ENCODE measurements at regions not wholly inside any gene's neighbourhood (a gene's known extent, or its start where the extent isn't known, plus 50 kb on each side); places are given as distances from the start of the nearest gene placed in this dataset.
A peak's percentile ranks its signal among the peaks of the same experiment; 100 is the strongest.
"Not testable (repeated sequence)": the region's sequence is repeated elsewhere in the genome, so short reads cannot be mapped to it uniquely, and the experiment has no call there.

DNA sequence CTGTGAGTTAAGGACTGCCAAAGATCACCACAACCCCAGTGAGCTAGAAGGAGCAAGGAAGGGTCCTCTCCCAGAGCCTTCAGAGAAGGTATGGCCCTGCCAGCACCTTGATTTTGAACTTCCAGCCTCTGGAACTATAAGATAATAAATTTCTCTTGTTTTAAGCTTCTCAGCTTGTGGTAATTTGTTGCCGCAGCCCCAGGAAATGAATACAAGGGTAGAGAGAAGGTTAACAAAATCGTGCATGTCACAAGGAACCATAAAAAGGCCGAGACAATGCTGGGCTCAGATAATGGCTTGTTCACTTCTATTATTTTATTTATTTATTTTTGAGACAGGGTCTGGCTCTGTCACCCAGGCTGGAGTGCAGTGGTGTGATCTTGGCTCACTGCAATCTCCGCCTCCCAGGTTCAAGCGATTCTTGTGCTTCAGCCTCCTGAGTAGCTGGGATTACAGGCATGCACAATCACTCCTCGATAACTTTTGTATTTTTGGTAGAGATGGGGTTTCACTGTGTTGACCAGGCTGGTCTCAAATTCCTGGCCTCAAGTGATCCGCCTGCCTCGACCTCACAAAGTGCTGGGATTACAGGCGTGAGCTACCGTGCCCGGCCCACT lies 71.5 kb downstream of the WSB1 start:
- not testable (repeated sequence) for DNase-seq

DNA sequence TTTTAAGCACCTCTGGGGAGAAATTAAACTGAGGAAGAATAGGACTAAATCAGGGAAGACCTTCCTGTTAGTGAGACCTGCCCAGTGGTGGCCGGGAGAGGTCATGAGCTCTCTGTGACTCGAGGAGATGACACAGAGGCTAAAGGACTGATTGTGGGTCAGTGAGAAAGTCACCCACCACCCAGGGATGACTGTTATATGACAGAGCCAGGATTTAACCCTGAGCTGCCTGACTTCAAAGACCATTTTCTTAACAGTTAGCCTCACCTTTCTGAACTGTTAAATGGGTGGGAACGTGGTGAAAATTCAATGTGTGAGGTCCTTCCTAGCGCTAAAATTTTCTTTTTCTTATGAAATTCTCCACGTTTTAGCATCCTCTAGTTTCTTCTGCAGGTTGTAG lies 72.5 kb downstream of the WSB1 start:
- no peak for DNase-seq

DNA sequence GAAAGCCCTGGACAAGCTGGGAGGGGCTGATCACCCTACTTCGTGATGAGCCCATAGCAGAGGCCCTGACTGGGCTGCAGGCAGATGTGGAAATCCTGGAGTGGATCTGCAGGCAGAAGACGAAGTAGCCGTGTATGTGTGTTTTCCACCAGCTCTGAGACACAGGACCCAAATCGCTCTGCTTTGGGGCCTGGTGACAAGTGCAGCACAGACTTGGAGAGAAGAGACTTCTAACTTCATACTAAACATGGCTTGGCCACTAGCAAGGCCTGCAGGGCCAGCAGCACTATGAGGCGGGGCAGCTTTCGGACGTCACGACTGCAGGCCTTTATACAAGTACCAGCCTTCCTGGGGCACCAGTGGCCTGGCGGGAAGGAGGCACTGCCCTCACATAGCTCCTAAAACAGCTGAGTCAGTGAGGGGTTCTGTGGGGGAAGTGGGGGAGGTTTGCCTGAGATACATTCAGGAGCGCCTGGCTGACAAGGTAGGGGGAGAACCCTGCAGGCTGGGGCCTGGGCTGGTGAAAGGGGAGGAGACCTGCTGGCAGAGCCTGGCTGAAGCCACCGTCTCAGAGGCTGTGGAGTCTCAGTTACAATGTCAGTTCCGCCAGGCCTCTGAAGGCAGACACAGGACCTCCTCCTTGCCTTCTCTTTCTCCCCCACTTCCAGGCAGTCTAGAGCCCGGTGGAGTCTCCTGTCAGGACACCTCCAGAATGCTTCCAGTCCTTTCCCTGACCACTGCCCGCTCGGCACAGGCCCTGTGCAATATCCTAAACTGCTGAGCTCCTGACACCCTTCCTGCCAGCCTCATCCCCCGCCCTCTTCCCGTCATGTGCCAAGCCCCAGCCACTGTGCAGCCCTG lies 73.4 kb downstream of the WSB1 start:
- no peak for DNase-seq

DNA sequence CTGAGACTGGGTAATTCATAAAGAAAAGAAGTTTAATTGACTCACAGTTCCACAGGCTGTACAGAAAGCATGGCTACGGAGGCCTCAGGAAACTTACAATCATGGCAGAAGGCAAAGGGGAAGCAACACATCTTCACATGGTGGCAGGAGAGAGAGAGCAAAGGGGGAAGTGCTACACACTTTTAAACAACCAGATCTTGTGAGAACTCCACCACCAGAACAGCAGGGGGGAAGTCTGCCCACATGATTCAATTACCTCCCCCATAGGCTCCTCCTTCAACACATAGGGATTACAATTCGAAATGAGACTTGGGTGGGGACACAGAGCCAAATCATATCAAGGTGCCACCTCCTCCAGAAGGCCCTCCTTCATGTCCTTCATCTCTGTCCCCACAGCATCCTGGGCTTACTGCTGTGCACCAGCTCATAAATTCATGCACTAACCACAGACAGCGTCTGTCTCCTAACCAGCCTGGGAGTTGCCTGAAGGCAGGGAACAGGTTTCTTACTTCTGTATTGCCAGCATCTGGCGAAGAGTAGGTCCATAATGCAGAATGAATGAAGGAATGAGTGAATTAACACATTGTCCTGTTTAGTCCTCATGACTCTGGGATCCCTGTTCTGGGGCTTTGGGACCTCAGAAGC lies 74.4 kb downstream of the WSB1 start:
- DNase-seq = no peak

DNA sequence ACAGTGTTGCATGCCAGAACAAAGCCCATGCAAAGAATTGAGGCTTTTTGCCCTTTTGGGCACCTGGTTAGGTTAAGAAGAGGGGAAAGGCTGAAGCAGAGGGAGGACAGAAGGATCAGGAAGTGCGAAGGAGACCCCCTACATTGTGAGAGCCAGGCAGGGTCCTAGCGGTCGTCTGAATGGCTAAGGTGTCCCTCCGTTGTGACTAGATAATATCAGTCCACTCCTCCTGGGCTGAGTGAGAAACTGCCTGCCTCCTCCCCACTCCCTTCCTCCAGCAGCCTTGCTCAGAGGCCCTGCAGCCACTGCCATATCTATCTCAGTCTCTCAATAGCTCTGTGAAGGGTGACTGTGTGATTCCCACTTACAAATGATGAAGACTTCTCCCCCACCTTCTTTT lies 75.1 kb downstream of the WSB1 start:
- no peak for DNase-seq

DNA sequence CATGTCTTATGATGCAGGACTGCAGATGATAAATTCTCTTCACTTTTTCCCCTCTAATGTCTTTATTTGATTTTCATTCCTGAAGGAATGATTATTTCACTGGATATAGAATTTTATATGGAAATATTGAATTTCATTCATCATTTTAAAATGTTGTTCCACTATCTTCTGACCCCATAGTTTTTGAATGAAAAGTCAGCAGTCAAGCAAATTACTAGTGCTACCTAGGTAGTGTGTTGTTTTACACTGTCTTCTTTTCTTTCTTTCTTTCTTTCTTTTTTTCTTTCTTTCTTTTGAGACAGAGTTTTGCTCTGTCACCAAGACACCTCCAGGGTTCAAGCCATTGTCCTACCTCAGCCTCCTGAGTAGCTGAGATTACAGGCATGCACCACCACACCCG lies 76.9 kb downstream of the WSB1 start:
- DNase-seq = no peak

DNA sequence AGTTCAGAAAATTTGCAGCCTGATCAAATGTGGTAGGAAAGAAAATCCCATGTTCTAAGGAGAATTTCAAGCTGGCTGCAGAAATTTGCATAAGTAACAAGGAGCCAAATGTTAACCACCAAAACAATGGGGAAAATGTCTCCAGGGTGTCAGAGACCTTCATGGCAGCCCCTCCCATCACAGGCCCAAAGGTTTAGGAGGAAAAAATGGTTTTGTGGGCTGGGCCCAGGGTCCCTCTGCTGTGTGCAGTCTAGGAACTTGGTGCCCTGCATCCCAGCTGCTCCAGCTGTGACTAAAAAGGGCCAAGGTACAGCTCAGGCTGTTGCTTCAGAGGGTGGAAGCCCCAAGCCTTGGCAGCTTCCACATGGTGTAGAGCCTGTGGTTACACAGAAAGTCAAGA lies 79.8 kb downstream of the WSB1 start:
- not testable (repeated sequence) for DNase-seq

DNA sequence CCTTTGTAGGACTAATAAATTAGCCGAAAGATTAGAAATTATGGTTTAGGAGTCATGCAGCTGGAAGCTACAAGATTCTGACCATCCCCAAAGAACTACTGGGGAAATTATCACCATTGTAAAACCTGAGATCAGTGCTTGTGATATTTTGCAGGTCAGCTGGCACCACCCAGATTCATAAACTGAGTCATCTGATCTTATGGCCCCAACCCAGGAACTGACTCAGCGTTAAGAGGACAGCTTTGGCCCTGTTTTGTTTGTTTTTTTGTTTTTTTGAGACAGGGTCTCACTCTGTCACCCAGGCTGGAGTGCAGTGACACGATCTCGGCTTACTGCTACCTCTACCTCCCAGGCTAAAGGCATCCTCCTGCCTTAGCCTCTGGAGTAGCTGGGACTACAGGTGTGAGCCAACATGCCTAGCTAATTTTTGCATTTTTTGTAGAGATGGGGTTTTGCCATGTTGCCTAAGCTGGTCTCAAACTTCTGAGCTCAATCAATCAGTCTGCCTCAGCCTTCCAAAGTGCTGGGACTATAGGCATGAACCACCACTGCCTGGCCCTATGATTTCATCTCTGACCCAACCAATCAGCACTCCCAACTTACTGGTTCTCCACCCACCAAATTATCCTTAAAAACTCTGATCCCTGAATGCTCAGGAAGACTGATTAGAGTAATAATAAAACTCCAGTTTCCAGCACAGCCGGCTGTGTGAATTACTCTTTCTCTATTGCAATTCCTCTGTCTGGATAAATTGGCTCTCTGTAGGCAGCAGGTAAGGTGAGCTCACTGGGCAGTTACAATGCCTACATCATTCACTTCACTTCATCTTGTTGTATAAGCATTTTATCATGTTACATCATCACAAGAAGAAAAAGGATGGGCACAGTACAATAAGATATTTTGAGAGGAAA lies 79.4 kb upstream of the KSR1 start:
- no peak for DNase-seq

DNA sequence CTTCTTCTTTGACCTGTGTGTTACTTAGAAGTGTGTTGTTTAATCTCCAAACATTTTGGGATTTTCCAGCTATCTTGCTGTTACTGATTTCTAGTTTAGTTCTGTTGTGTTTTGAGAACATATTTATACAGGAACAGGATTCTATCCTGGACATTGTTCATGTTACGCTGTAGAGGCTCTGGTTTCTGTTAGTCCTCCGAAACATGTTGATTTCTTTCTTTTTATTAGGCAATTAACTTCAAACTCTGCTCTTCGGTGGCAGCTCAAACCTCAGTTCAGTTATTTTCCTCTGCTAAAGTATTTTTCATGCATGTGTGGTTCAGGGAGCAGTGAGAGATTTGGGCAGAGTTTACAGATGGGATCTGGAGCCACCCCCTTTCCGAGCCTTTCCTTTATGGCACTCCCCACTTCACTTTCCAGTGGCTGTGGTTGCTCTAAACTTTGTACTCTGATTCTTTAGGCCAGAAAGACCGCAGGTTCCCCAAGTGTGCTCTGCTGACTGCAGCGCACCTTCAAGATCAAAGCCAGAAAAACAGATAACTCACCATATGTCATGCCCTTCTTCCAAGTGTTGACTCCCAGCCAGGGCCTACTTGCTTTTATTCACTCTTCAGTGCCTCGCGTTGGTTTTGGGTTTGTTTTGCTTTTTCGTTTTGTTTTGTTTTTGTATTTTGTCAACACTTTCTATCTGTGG lies 77.6 kb upstream of the KSR1 start:
- no peak for DNase-seq

DNA sequence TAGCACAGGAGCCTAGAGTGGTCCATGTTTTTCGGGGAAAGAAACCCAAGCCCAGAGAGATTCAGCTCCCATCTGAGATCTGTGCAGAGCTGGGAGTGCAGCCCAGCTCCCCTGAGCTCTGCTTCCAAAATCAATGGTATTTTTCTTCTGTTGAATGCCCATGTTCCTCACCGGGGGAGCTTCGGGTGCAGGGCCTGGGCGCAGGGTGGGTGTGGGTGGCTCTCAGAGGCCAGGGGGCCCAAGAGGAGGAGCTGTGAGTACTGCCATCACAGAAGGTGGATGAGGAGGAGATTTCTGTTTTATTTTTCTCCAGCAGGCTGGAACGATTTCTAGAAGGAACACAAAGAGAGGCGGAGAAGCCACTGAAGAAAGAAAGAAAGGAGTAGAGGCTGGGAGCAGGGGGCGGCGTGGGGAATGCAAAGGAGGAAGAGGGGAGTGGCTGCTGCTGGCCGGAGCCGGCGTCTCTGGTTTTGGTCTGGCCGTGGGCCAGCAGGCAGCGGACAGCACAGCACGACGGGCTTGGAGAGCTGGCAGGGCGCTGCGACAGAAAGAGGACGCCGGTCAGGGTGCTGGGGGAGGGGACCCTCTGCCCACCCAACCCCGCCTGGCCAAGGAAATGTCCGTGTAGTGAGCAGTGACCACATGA lies 76.2 kb upstream of the KSR1 start:
- DNase-seq = peak; percentile 68

DNA sequence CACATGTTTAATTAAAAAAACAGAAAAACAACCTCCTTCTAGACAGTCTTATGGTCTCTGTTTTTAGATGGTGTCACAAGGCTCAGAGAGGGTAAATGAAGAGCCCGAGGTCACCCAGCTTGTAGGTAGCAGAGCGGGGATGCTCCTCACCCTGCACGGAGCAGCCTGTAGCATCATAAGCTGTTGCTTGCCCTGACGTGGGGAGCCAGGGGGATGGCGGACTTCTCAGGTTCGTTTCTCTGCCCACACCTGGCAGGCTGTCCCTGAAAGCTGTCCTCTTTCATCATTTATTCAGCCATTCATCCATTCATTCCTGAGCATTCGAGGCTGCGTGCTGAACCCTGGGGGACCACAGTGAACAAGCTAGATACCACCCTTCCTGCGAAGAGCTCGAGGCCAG lies 75.7 kb upstream of the KSR1 start:
- no peak for DNase-seq

DNA sequence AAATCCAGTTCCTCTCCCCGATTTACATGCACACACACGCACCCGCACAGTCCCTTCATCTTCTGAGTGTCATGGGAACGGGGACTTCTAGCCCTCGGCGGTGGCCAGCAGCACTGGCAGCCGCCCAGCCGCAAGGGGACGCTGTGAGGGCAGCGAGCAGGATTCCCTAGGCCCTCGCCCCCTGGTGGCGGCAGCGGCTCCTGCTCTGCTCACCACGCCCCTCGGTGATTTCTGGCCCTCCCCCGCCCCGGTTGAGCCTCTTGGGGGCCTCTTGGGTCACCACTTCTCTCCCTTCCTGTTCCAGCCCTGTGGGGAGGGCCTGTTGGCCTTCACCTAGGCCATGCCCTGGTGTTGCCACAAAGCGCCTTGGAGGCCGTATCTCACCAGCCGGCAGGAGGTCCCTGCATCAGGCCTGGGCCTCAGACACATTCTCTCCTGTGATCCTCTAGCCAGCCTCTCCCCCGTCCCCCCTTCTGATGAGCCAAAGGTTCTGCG lies 75.2 kb upstream of the KSR1 start:
- peak; percentile 74 for DNase-seq

DNA sequence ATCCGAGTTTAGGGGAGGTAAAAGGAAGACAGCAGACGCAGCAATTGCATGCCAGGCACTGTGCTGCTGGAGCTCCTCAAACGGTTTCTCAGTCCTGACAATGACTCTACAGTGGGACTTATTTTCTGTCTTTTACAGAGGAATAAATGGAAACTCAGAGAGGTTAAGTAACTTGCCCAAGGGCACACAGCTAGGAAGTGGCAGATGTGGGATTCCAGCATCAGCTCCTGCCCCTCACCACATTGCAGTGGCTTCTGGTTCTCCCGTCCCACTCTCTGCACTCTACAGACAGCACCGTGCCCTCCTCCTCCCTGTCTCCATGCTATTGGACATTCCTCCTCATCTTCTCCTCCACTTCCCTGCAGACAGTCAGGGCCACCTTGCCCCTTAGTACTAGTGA lies 74.2 kb upstream of the KSR1 start:
- no peak for DNase-seq

DNA sequence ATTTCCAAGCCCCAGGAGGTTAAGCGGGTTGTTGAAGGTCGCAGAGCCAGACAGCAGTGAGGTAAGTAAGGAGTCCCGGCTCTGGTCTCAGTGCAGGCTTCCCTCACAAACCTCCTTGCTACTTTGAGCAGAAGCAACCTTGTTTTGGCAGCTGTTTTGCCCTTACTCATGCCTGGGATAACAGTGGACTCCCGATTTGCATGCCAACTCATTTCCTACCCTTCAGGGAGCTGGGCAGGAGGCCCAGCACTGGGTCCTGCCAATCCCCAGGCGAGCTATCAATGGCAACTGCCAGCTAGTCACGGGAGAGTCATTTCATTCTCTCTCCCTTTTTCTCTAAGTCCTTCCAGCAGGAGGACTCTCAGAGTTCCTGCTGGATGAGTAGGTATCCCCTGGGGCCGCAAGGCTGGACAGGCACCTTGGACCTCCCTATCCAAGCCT lies 72.0 kb upstream of the KSR1 start:
- peak; percentile 55 for DNase-seq

DNA sequence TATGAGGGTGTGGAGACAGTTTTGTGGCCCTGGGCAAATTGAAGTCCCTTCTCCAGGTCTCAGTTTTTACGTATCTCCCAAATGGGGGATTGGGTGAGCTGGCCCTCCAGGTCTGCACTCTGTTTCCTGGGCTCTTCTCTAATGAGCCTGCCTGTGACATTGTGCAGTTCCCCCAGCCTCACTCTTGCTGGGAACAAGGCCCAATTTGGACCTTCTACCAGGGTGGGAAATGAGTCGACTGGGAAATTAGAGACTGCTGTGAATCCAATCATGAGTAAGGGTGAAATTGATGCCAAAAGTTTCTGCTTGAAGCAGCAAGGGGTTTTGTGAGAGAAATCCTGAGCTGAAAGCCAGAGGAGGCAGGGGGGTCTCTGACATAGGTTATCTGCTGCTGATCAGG lies 71.5 kb upstream of the KSR1 start:
- DNase-seq = no peak

DNA sequence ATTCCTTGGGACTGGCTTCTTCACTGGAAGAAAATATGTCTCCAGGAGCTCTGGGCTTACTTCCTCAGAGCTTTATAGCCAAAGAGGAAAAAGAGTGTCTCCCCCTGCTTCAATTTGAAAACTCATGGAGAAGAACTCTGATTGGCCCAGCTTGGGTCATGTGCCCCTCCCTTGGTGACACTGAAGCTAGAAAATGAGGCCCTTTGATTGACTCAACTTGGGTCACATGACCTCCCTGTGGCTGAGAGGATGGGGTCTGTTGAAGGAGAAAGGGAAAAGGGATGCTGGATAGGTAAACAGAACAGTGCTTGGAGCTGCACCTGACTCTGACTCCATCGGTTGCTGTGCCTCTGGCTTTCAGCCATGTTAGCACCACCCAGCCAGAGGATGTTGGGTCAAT lies 70.6 kb upstream of the KSR1 start:
- no peak for DNase-seq

DNA sequence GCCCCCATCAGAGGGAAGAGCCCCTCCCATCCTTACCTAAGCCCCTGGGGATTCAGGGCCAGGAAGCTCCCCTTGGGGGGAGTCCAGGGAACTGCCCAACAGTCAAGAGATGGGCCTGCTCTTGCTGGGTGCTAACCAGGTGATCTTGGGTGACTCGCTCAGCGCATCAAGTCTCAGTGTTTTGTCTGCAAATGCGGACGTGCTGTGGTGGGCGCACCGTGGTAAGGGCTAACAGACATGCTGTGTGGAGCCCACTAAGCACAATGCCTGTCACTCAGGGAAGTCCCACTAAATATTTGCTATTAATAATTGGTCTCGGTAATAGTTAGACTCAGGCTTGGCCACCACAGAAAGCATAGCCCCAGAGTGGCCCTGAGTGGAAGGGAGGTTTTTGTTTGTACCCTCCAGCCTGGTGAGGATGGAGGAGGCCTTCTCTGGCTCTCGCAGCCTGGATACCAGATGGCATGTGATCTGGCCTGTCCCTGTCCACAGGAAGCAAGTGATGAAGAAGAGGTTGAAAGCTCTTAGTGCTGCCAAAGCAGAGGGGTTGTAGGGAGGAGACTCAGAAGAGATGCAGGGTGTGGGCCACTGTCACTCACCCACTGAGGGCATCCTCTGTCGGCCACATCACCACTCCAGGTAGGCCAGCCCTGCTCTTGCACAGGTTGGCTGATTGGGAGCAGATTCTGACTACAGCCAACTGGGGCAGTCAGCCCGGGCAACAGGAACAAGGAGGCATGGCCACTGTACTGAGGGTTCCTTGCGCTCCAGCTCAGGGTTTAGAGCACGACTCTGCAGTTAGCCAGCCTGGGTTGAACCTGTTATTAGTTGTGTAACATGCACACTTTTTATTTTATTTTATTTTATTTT lies 69.8 kb upstream of the KSR1 start:
- no peak for DNase-seq

DNA sequence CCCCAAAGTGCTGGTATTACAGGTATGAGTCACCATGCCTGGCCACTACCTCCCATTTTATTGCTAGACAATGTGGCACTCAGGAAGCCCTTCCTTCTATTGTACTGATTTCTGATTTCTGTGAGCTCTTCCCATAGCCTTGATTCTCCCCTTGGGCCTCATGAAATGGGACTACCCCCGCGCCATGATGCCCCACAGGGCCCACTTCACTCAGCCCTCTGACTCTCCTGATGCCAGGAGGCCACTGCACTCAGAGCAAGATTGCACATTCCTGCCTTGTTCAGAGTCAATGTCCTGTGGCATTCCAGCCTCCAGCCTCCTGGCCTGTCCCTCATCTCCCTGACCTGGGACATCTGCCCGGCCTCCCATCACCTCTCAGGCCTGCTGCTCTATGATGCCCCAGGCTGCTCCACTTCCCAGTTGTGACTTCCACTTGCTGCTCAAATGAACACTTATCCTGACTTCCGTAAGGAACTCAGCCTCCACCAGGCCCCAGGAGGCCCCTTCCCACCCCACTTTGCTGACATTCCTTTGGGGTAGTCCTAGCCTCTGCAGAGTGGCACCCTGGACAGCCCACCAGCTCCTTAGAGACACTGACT lies 66.6 kb upstream of the KSR1 start:
- no peak for DNase-seq

DNA sequence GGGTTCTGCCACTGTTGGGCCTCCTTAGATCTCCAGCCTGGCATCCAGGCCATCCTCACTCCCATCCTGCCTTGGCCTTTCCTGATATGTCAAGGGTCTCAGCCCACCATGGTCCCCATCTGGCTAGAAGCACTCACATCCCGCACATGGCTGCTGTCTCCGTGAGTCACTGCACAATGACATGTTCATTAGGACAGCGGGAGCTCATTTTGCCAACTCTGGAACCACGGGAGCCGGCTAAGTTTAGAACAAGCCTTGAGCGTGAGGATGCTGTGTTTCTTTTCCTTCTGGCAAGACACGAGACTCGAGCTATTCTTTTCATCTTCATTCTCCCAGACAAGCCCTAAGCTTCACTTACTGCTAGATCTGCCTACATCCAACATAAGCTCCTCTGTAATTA lies 65.7 kb upstream of the KSR1 start:
- DNase-seq = no peak

DNA sequence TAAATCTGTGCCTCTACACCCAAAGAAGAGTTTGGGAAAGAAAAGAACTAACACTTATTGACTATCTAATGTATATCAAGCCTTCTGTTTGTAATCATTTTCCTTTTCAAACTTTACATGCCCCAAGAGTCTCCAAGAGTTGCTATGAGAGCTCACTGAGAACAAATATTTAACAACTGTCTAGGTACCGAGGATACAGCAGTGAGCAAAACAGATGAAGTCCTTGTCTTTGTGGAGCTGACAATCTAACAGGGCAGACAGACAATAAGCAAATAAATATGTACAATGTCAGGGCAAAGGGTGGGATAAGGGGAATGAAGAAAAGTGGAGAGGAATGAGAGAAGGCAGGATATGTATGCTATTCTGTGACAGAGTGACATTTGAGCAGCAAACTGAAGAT lies 64.8 kb upstream of the KSR1 start:
- DNase-seq = no peak

All from midbrain (tissue), 1 donor.